ENCODE measurements at regions not wholly inside any gene's neighbourhood (a gene's known extent, or its start where the extent isn't known, plus 50 kb on each side); places are given as distances from the start of the nearest gene placed in this dataset.
"Not testable (repeated sequence)": the region's sequence is repeated elsewhere in the genome, so short reads cannot be mapped to it uniquely, and the experiment has no call there.

DNA sequence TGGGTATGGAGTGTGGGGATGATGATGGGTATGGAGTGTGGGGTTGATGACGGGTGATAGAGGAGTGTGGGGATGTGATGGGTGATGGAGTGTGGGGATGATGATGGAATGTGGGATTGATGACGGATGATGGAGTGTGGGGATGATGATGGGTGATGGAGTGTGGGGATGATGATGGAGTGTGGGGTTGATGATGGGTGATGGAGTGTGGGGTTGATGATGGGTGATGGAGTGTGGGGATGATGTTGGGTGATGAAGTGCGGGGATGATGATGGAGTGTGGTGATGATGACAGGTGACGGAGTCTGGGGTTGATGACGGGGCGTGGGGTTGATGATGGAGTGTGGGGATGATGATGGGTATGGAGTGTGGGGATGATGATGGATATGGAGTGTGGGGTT, 99.7 kb downstream of the RTP5 start:
- H3K27ac Mint-ChIP-seq, DNase-seq, H3K9me3 Mint-ChIP-seq, H3K4me3 Mint-ChIP-seq, H3K27me3 Mint-ChIP-seq, POLR2A ChIA-PET, ATAC-seq: not testable (repeated sequence)
- Mint-ChIP-seq H3K4me1 (peaks cover 19 to 29% (median 21%) of the 10 kb centered on the region in 4 donors), H3K36me3 (peaks cover 0 to 34% (median 22%) of the 10 kb centered on the region in 3 donors)

GRCh38 chr2:241970716-241971115, 101.2 kb downstream of the RTP5 start:
- peaks cover 14 to 21% (median 16%) of the 10 kb centered on the region in 4 donors for H3K4me1 Mint-ChIP-seq
- H3K9me3 Mint-ChIP-seq, result no peaks in the 10 kb centered on the region
- DNase-seq, result no peak
- H3K27ac Mint-ChIP-seq, result peak overlapping the region in 1 of 10 donors; percentile 25
- no peaks in the 10 kb centered on the region for H3K27me3 Mint-ChIP-seq
- no peak for ATAC-seq
- H3K4me3 Mint-ChIP-seq, result no peak overlapping the region
- peaks cover 0 to 47% (median 22%) of the 10 kb centered on the region in 3 donors for H3K36me3 Mint-ChIP-seq
- POLR2A ChIA-PET, result no interaction called here

DNA sequence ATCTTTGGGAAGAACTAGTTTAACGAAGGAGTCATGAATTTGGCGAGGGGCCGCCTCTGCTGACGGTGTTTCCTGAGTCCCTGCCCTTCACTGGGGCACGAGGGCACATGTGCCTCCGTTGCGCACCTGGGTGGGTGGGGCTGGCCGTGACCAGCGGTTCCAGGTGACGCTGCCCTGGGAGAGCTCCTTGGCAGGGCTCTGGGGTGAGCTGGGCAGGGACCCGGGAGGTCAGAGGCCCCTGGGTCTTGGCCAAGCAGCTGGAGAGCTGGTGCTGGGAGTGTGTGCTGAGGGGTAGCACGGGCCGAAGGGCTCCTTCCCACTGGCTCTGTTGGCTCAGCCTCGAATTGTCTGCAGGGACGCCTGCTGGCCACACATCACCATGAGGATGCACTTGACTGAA, 104.6 kb downstream of the RTP5 start:
- ATAC-seq (no peak), DNase-seq (no peak)
- peaks cover 0 to 7% (median 0%) of the 10 kb centered on the region in 4 donors for H3K4me1 Mint-ChIP-seq
- H3K9me3 Mint-ChIP-seq, result peaks cover 0 to 3% (median 0%) of the 10 kb centered on the region in 9 donors
- peaks cover 8 to 68% (median 46%) of the 10 kb centered on the region in 3 donors for H3K36me3 Mint-ChIP-seq
- POLR2A ChIA-PET, result interaction anchor here (0.5 kb wide), 1 partner anchor 1579 kb away, joined by 7 read pairs; no protein-coding TSS in a partner anchor
- H3K27ac Mint-ChIP-seq, result no peak overlapping the region
- H3K27me3 Mint-ChIP-seq, result no peaks in the 10 kb centered on the region
- H3K4me3 Mint-ChIP-seq, result no peak overlapping the region

DNA sequence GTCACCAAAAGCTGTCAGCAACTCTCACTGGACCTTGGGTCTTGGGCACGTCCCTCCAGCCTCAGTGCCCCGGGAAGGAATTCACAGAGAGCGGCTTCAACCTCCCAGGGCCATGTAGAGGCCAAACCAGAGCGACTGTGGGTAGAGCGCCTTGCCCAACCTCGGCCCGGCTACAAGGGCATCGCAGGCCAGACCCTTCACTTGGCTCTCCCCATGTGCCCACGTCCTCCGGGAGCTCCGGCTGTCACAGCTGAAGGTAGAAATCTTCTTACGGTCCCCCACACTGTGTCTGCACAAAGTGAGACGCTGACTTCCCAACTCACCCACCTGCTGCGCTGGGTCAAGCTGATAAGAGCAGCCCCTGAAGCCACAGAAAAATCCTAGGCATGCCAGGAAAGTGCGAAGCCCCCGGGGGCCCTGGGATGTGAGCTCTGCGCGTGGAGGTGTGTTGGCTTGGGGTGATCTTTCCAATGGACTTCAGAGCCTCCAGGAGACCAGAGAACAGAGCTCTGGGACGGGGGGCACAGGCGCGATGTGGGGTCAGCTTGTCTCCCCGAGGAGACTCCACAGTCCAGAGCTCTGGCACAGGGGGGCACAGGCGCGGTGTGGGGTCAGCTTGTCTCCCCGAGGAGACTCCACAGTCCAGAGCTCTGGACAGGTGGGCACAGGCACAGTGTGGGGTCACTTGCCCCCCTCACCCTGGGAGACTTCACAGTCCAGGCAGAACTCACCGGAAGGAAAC, 105.5 kb downstream of the RTP5 start:
- DNase-seq, result no peak
- peaks cover 0 to 3% (median 0%) of the 10 kb centered on the region in 9 donors for H3K9me3 Mint-ChIP-seq
- no peak for ATAC-seq
- H3K4me1 Mint-ChIP-seq, result peaks cover 0 to 7% (median under 1%) of the 10 kb centered on the region in 4 donors
- no peaks in the 10 kb centered on the region for H3K27me3 Mint-ChIP-seq
- POLR2A ChIA-PET, result interaction anchor here (1.3 kb wide), 1 partner anchor 10 kb away, joined by 8 read pairs; no protein-coding TSS in a partner anchor
- H3K36me3 Mint-ChIP-seq, result peaks cover 8 to 68% (median 46%) of the 10 kb centered on the region in 3 donors
- no peak overlapping the region for H3K27ac Mint-ChIP-seq
- no peak overlapping the region for H3K4me3 Mint-ChIP-seq

DNA sequence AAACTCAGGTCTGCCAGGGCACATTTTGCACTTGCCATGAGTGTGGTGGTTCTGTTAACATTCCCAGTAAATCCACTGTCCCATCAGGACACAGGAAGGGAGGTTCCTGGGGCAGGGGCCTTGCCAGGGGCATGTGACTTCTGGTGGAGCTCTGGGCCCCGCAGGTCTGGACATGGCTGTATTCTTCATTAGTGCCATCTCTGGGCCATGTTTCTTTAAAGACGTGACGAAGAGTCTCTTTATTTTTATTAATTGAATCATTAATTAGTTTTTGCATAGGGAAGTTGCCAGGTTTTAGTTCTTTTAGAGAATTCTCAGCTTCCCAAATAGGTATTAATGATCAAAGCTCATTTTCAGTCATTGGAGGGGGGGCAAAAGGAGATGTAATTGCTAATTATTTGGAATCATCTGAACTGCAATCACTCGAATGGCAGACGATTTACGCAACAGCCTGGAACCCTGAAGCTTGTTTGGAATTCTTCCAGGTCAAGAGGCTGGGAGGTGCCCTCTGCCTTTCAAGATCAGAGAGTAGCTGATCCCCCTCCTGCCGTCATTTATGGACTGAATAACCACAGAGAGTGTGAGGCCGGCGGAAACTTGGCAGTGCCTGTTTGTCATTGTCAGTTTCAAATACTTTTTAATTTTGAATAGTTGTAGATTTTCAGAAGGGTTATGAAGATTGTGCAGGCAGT, 106.2 kb downstream of the RTP5 start:
- Mint-ChIP-seq H3K4me3 (no peak overlapping the region), H3K27ac (peak overlapping the region in 1 of 10 donors; percentile 29), H3K27me3 (no peaks in the 10 kb centered on the region), H3K9me3 (peaks cover 0 to 3% (median 0%) of the 10 kb centered on the region in 9 donors), H3K4me1 (peaks cover 0 to 7% (median 1%) of the 10 kb centered on the region in 4 donors), H3K36me3 (peaks cover 8 to 66% (median 42%) of the 10 kb centered on the region in 3 donors)
- POLR2A ChIA-PET, result interaction anchor here (1.3 kb wide), 1 partner anchor 11 kb away, joined by 8 read pairs; no protein-coding TSS in a partner anchor
- ATAC-seq (no peak), DNase-seq (no peak)

DNA sequence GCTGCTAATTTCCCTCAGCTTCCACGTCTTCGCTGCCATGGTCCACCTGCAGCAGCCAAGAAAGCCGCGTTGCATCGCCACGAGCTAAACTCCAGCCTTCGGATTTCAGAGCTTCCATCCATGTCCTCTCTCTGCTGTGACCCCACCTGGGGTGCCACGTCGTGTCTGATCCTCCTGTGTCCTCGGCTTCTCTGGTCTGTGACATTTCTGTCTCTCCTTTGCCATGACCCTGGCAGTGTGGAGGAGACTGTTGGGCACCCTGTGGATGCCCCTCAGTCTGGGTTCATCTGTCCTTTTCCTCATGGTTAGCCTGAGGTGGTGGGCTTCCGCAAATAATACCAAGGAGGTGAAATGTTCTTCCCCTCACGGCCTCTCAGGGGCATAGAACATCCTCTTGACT, 106.8 kb downstream of the RTP5 start:
- Mint-ChIP-seq H3K27ac (peak overlapping the region in 1 of 10 donors; percentile 73), H3K36me3 (peaks cover 8 to 60% (median 38%) of the 10 kb centered on the region in 3 donors), H3K27me3 (no peaks in the 10 kb centered on the region), H3K4me1 (peaks cover 0 to 7% (median 1%) of the 10 kb centered on the region in 4 donors), H3K9me3 (peaks cover 0 to 3% (median 0%) of the 10 kb centered on the region in 9 donors), H3K4me3 (no peak overlapping the region)
- DNase-seq, result no peak
- POLR2A ChIA-PET, result no interaction called here
- no peak for ATAC-seq

DNA sequence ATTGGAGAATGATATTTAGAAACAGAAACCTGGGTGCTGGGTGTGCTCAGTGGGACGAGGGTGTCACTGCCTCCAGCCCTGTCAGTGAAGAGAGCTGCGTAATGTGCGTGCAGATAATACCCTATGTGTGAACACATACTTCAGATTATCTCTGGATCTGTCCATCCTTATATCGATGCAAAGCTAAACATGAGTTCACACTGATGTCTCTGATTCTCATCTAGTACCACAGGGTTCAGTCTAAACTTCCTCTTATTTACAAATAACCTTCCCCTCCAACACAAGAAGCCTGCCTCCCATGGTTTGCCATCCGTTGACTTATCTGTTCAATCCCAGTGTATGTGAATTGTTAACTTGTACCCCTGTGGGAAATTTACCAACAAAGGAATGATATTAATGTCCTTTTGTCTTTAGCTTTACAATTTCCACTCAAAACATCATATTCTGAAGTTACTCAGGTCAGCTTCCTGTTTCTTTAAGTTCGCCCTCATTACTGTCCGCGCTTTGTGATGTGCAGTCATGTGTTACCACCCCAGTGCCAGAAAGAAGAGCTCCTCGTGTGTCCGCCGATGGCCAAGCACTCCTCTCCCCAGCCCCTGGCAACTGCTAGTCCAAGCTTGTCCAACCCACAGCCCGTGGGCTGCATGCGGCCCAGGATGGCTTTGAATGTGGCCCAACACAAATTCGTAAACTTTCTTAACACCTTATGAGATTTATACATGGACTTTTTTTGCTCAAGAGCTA, 108.2 kb downstream of the RTP5 start:
- Mint-ChIP-seq H3K27me3 (no peaks in the 10 kb centered on the region), H3K9me3 (peaks cover 0 to 3% (median 0%) of the 10 kb centered on the region in 9 donors), H3K27ac (peak overlapping the region in 5 of 10 donors; percentile 13 to 77 (median 49)), H3K4me3 (no peak overlapping the region), H3K4me1 (peaks cover 0 to 7% (median 1%) of the 10 kb centered on the region in 4 donors), H3K36me3 (peaks cover 8 to 46% (median 27%) of the 10 kb centered on the region in 3 donors)
- ATAC-seq (no peak), DNase-seq (no peak)
- POLR2A ChIA-PET, result interaction anchor here (1.9 kb wide), 1 partner anchor 11 kb away, joined by 11 read pairs; no protein-coding TSS in a partner anchor

- Mint-ChIP-seq H3K27me3 (no peaks in the 10 kb centered on the region), H3K4me3 (no peak overlapping the region), H3K27ac (peak overlapping the region in 3 of 10 donors; percentile 10 to 57 (median 13)), H3K36me3 (peaks cover 8 to 38% (median 24%) of the 10 kb centered on the region in 3 donors), H3K4me1 (peaks cover 0 to 7% (median 1%) of the 10 kb centered on the region in 4 donors), H3K9me3 (peaks cover 0 to 3% (median 0%) of the 10 kb centered on the region in 9 donors)
- ATAC-seq, result no peak
- DNase-seq, result no peak
- POLR2A ChIA-PET, result interaction anchor here (1.9 kb wide), 1 partner anchor 12 kb away, joined by 11 read pairs; no protein-coding TSS in a partner anchor
These were observed 109.1 kb downstream of the RTP5 start for GRCh38 chr2:241978670-241979069.

DNA sequence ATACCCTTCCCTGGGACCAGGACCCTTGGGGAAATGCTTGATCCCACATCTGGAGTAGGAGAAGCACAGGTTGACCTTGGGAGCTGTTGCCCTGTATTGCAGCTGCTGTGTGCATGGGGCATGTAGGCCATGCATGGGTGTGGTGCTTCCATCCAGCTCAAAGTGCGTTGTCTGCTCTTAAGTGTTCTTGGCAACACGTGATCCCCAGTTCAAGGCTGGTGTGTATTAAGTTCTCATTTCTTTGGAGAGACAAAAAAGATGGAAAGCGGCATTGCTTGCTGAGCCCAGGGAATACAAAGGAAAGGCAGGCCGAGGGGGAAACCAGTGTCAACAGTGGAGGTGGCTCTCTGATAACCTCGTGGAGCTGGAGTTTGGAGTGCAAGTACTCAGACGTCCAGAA, 110.7 kb downstream of the RTP5 start:
- Mint-ChIP-seq H3K27me3 (no peaks in the 10 kb centered on the region), H3K9me3 (peaks cover 0 to 3% (median 0%) of the 10 kb centered on the region in 9 donors), H3K36me3 (peaks cover 8 to 25% (median 24%) of the 10 kb centered on the region in 3 donors), H3K27ac (peak overlapping the region in 1 of 10 donors; percentile 29), H3K4me3 (no peak overlapping the region), H3K4me1 (peaks cover 5 to 21% (median 11%) of the 10 kb centered on the region in 4 donors)
- DNase-seq (no peak), ATAC-seq (no peak)
- POLR2A ChIA-PET, result no interaction called here

- no peak overlapping the region for H3K4me3 Mint-ChIP-seq
- H3K9me3 Mint-ChIP-seq, result peaks cover 0 to 3% (median 0%) of the 10 kb centered on the region in 9 donors
- H3K27me3 Mint-ChIP-seq, result no peaks in the 10 kb centered on the region
- POLR2A ChIA-PET, result interaction anchor here (1.2 kb wide), 1 partner anchor 13 kb away, joined by 3 read pairs; no protein-coding TSS in a partner anchor
- peak overlapping the region in 6 of 10 donors; percentile 15 to 66 (median 39) for H3K27ac Mint-ChIP-seq
- DNase-seq (no peak), ATAC-seq (no peak)
- peaks cover 13 to 29% (median 19%) of the 10 kb centered on the region in 4 donors for H3K4me1 Mint-ChIP-seq
- peaks cover 8 to 24% (median 21%) of the 10 kb centered on the region in 3 donors for H3K36me3 Mint-ChIP-seq
These were observed 111.7 kb downstream of the RTP5 start for GRCh38 chr2:241981076-241981700.

DNA sequence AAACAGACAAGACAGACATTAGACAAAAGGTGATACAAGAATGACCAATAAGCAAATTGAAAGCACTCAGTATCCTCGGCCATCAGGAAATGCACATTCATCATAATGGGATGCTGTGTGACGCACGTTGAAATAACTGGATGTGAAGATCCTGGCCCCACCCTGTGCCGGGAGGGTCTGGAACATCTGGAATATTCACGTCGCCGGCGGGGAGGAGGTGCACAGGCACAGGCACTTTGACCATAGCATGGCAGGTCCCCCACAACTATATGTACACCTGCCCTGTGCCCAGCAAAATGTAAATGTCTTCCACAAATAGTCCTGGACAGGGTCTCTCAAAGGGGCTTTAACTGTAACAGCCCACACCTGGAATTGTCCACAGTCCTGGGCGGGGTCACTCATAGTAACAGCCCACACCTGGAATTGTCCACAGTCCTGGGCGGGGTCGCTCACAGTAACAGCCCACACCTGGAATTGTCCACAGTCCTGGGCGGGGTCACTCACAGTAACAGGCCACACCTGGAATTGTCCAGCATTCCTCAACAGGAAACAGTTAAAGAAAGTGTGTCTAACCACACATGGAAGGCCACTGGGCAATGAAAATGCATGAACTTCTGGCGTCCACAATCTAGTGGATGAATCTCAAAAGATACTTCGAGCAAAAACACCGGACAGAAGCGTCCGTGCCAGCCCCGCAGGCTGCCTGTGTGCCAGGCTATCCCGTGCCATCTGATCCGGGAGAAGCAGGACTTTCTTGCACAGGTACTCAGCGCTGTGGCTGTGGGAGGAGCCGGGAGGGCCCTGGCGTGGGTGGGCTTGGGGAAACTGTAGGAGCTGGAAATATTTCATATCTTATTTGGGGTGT, 113.4 kb downstream of the RTP5 start:
- Mint-ChIP-seq H3K9me3 (peaks cover 0 to under 1% (median 0%) of the 10 kb centered on the region in 9 donors), H3K36me3 (peaks cover 1 to 12% (median 8%) of the 10 kb centered on the region in 3 donors), H3K4me3 (no peak overlapping the region), H3K4me1 (peaks cover 13 to 27% (median 20%) of the 10 kb centered on the region in 4 donors), H3K27ac (peak overlapping the region in 8 of 10 donors; percentile 3 to 93 (median 88)), H3K27me3 (no peaks in the 10 kb centered on the region)
- POLR2A ChIA-PET, result no interaction called here
- ATAC-seq (no peak), DNase-seq (no peak)

All from naive thymus-derived CD8-positive, alpha-beta T cell (primary cell).